ENCODE measurements at regions not wholly inside any gene's neighbourhood (a gene's known extent, or its start where the extent isn't known, plus 50 kb on each side); places are given as distances from the start of the nearest gene placed in this dataset.

GRCh38 chr10:114762811-114763210, 58.8 kb upstream of the FHIP2A start:
- Histone ChIP-seq H3K4me3 (ENCODE audit: low read depth, low read length) (no peak overlapping the region), H3K4me1 (ENCODE audit: control insufficient read depth, insufficient read depth, low read length) (peaks cover 14% of the 10 kb centered on the region), H3K27ac (ENCODE audit: extremely low read depth, low read depth, low read length) (no peak overlapping the region), H3K36me3 (ENCODE audit: control insufficient read depth in 2 of 2, insufficient read depth in 1 of 2, low read length in 2 of 2) (no peaks in the 10 kb centered on the region), H3K9me3 (ENCODE audit: control insufficient read depth, insufficient read depth, low read depth, low read length) (no peaks in the 10 kb centered on the region)
- TF ChIP-seq MZF1 (tag by site-specific recombination; IDR thresholded peaks at IDR 0.05; ENCODE audit: borderline replicate concordance): peak; percentile 83; the same call in 1 of the 2 replicates
- TF ChIP-seq, protein P1, sequence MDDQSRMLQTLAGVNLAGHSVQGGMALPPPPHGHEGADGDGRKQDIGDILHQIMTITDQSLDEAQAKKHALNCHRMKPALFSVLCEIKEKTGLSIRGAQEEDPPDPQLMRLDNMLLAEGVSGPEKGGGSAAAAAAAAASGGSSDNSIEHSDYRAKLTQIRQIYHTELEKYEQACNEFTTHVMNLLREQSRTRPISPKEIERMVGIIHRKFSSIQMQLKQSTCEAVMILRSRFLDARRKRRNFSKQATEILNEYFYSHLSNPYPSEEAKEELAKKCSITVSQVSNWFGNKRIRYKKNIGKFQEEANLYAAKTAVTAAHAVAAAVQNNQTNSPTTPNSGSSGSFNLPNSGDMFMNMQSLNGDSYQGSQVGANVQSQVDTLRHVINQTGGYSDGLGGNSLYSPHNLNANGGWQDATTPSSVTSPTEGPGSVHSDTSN (CRISPR knock-in tag; IDR thresholded peaks at IDR 0.05): no peak
- ChIA-PET CTCF (interaction anchor here (0.6 to 0.8 kb wide), 2 partner anchors 60 to 607 kb away, joined by 3 to 4 read pairs; no protein-coding TSS in a partner anchor), POLR2A (no interaction called here)

GRCh38 chr10:114764656-114765055, 56.9 kb upstream of the FHIP2A start:
- Histone ChIP-seq H3K4me1 (ENCODE audit: control insufficient read depth, insufficient read depth, low read length) (peaks cover 7% of the 10 kb centered on the region), H3K27ac (ENCODE audit: extremely low read depth, low read depth, low read length) (no peak overlapping the region), H3K4me3 (ENCODE audit: low read depth, low read length) (no peak overlapping the region), H3K36me3 (ENCODE audit: control insufficient read depth in 2 of 2, insufficient read depth in 1 of 2, low read length in 2 of 2) (no peaks in the 10 kb centered on the region), H3K9me3 (ENCODE audit: control insufficient read depth, insufficient read depth, low read depth, low read length) (no peaks in the 10 kb centered on the region)
- ChIA-PET CTCF (no interaction called here), POLR2A (no interaction called here)
- TF ChIP-seq ZNF548 (tag by site-specific recombination; IDR thresholded peaks at IDR 0.05): no peak
- TF ChIP-seq ZFP37 (tag by site-specific recombination; IDR thresholded peaks at IDR 0.05): no peak
- no peak for TF ChIP-seq BCL11A (tag by site-specific recombination; IDR thresholded peaks at IDR 0.05; ENCODE audit: low read depth)
- no peak for TF ChIP-seq ZNF394 (tag by site-specific recombination; IDR thresholded peaks at IDR 0.05; ENCODE audit: borderline replicate concordance)
- TF ChIP-seq ZNF214 (tag by site-specific recombination; IDR thresholded peaks at IDR 0.05; ENCODE audit: borderline replicate concordance): no peak
- no peak for TF ChIP-seq GLI4 (tag by site-specific recombination; IDR thresholded peaks at IDR 0.05)
- no peak for TF ChIP-seq ZNF596 (tag by site-specific recombination; IDR thresholded peaks at IDR 0.05)

DNA sequence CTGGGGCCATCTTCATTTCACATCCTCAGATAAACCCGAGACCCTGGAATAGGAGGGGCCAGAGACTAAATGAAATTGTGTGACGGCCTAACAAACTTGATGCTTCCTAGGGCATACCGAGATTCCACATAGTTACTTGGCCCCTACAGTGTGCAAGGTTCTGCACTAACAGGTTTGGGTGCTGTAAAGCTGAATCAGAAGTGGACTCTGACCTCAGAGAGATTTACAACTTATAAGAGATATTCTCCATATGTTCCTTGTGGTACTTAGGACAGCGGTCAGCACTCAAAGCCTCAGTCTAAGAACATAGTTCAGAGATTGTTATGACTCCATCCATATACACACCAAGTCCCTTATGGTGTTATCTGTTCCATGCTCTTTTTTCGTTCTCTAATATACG, 55.1 kb upstream of the FHIP2A start:
- H3K4me3 ChIP-seq (ENCODE audit: low read depth, low read length): peak overlapping the region; percentile 65; the same call in 1 of the 2 replicates
- TF ChIP-seq REST (tag by site-specific recombination; IDR thresholded peaks at IDR 0.05) (peak; percentile 90), SP3 (tag by site-specific recombination; IDR thresholded peaks at IDR 0.05) (no peak), ZBTB48 (tag by site-specific recombination; IDR thresholded peaks at IDR 0.05) (peak; percentile 54; the same call in 1 of the 2 replicates)
- no peaks in the 10 kb centered on the region for H3K36me3 ChIP-seq (ENCODE audit: control insufficient read depth in 2 of 2, insufficient read depth in 1 of 2, low read length in 2 of 2)
- H3K9me3 ChIP-seq (ENCODE audit: control insufficient read depth, insufficient read depth, low read depth, low read length): no peaks in the 10 kb centered on the region
- no peak overlapping the region for H3K27ac ChIP-seq (ENCODE audit: extremely low read depth, low read depth, low read length)
- ChIA-PET CTCF (interaction anchor here (0.6 to 1.0 kb wide), 3 partner anchors 20 to 462 kb away, joined by 3 to 4 read pairs (median 4); no protein-coding TSS in a partner anchor), POLR2A (interaction anchor here (1.1 to 1.2 kb wide), 2 partner anchors 17 to 56 kb away, joined by 3 to 4 read pairs; no protein-coding TSS in a partner anchor)
- peaks cover 7% of the 10 kb centered on the region for H3K4me1 ChIP-seq (ENCODE audit: control insufficient read depth, insufficient read depth, low read length)
